ENCODE measurements at regions not wholly inside any gene's neighbourhood (a gene's known extent, or its start where the extent isn't known, plus 50 kb on each side); places are given as distances from the start of the nearest gene placed in this dataset.

DNA sequence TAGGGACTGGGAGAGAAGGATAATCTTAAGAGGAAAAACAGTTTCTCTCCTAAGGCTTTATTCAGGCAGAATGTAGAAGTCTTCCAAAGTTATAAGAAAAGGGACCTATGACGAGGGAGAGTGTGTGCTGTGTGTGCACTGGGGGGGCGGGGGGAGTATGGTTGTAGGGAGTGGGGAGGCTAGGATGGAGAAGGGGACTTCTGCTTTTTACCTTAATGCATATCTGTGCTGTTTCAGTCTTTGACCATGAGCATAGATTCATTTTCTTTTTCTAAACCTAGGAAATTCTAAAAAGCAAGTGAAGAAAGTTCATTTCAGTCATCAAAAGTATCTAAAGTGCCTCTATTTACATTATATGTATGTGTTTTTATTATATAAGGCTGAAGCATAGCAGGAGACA lies 52.6 kb upstream of the RASA2 start:
- H3K4me1 Mint-ChIP-seq = peaks cover 4 to 6% (median 5%) of the 10 kb centered on the region in 3 donors
- no peak overlapping the region for H3K27ac Mint-ChIP-seq
- DNase-seq = no peak
- H3K4me3 Mint-ChIP-seq = no peak overlapping the region
- peaks cover 0 to 7% of the 10 kb centered on the region in 2 donors for H3K36me3 Mint-ChIP-seq
- no peaks in the 10 kb centered on the region for H3K9me3 Mint-ChIP-seq
- no peak for ATAC-seq (ENCODE audit: low read depth in 2 of 2)
- H3K27me3 Mint-ChIP-seq = no peaks in the 10 kb centered on the region

DNA sequence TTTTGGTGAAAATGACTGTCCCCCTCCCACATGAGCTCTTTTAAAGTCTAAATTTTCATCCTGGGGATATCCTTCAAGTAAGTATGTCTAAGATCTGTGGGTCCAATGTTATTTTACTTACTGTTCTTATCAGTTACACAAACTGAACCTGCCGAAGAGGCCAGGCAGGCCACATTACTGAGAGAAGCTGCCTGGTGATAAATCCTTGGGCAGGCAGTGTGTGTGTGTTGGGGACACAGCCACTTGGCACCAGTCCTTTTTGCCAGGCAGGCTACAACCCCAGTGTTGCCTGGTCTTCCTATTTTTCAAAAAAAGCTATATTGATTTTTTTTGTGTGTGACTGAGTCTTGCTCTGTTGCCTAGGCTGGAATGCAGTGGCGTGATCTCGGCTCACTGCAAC lies 50.6 kb upstream of the RASA2 start:
- no peak for DNase-seq
- Mint-ChIP-seq H3K27ac (peak overlapping the region in 1 of 6 donors; percentile 41), H3K36me3 (no peaks in the 10 kb centered on the region), H3K9me3 (no peaks in the 10 kb centered on the region), H3K4me3 (no peak overlapping the region), H3K4me1 (peaks cover 7 to 16% (median 9%) of the 10 kb centered on the region in 3 donors), H3K27me3 (no peaks in the 10 kb centered on the region)
- ATAC-seq (ENCODE audit: low read depth in 2 of 2) = no peak

Measured in naive B cell (primary cell).